Activated B cell treated with CpG ODN at 0.5 μM for 24 hours (primary cell): ENCODE measurements at regions not wholly inside any gene's neighbourhood (a gene's known extent, or its start where the extent isn't known, plus 50 kb on each side); places are given as distances from the start of the nearest gene placed in this dataset.

Source experiments
- ATAC-seq: fragments of 200-7000 bp; cut with Tn5 transposase; one replicate; pipeline ENCODE4 v1.10.0; 2021; ENCODE audit warnings: low read depth, mild to moderate bottlenecking, moderate library complexity
- CTCF ChIA-PET: fragments of 350-600 bp; sonication (Branson Sonifier 250); formaldehyde crosslinking; loops from one replicate; lab custom pipeline; 2021; ENCODE audit warnings: antibody characterized with exemption; lab: Charles Lee
- POLR2A ChIA-PET: fragments of 350-600 bp; sonication (Branson Sonifier 250); formaldehyde crosslinking; loops from one replicate; lab custom pipeline; 2021; ENCODE audit warnings: antibody characterized with exemption; lab: Charles Lee
- DNase-seq: peaks from one replicate; pipeline ENCODE4 v3.0.0; 2022
- H3K27ac Mint-ChIP-seq: one replicate; pipeline ENCODE4 v1.8.0; 2020; ENCODE audit warnings: mixed read lengths
- H3K27me3 Mint-ChIP-seq: one replicate; pipeline ENCODE4 v1.8.0; 2021; ENCODE audit warnings: mixed read lengths
- H3K36me3 Mint-ChIP-seq: one replicate; pipeline ENCODE4 v1.8.0; 2021; ENCODE audit warnings: low read depth, mixed read lengths
- H3K4me1 Mint-ChIP-seq: one replicate; pipeline ENCODE4 v1.8.0; 2021; ENCODE audit warnings: mixed read lengths
- H3K4me3 Mint-ChIP-seq: one replicate; pipeline ENCODE4 v1.8.0; 2020; ENCODE audit warnings: mild to moderate bottlenecking, mixed read lengths
- H3K9me3 Mint-ChIP-seq: one replicate; pipeline ENCODE4 v1.8.0; 2020; ENCODE audit warnings: mixed read lengths
- CTCF ChIP-seq: fragments of 200-600 bp; IDR thresholded peaks from one replicate; pipeline ENCODE4 v1.8.0; 2022; ENCODE audit warnings: antibody characterized with exemption, mild to moderate bottlenecking
- intact Hi-C: fragments of 100-400 bp; cut with micrococcal nuclease; formaldehyde crosslinking; loops from one replicate; pipeline ENCODE4 v1.15.1; 2024

- ATAC-seq (no peak), DNase-seq (no peak)
- ChIA-PET POLR2A (no interaction called here), CTCF (no interaction called here)
- Mint-ChIP-seq H3K27ac (no peak overlapping the region), H3K4me3 (no peak overlapping the region), H3K4me1 (peaks cover 4% of the 10 kb centered on the region), H3K27me3 (no peaks in the 10 kb centered on the region), H3K9me3 (no peaks in the 10 kb centered on the region), H3K36me3 (no peaks in the 10 kb centered on the region)
- TF ChIP-seq CTCF = no peak
- intact Hi-C loops = no loop called here
These were observed 51.3 kb upstream of the PSAP start for GRCh38 chr10:71902351-71902750.
